Mesothelial cell of epicardium (in vitro differentiated cells): ENCODE measurements at regions not wholly inside any gene's neighbourhood (a gene's known extent, or its start where the extent isn't known, plus 50 kb on each side); places are given as distances from the start of the nearest gene placed in this dataset.

Experiments used
- DNase-seq, 2 experiments: peaks; one replicate each; pipeline ENCODE4 v3.0.0; 2021; ENCODE audit warnings: low spot score in 2 of 2; ENCODE audit not compliant: unreplicated experiment in 2 of 2
- H3K27ac Mint-ChIP-seq: 2 replicates; pipeline ENCODE4 v1.8.0; 2021; ENCODE audit warnings: mixed read lengths
- H3K27me3 Mint-ChIP-seq: 2 replicates; pipeline ENCODE4 v1.8.0; 2021; ENCODE audit warnings: low read depth, mixed read lengths
- H3K36me3 Mint-ChIP-seq: 2 replicates; pipeline ENCODE4 v1.8.0; 2021; ENCODE audit warnings: mixed read lengths
- H3K4me1 Mint-ChIP-seq: 2 replicates; pipeline ENCODE4 v1.8.0; 2021; ENCODE audit warnings: mixed read lengths
- H3K4me3 Mint-ChIP-seq: 2 replicates; pipeline ENCODE4 v1.8.0; 2021; ENCODE audit warnings: mild to moderate bottlenecking, moderate library complexity, mixed read lengths
- H3K9me3 Mint-ChIP-seq: 2 replicates; pipeline ENCODE4 v1.8.0; 2021; ENCODE audit warnings: mixed read lengths
- TF ChIP-seq, protein P1 (sequence below): fragments of 200-600 bp; sonication (generic); IDR thresholded peaks from one replicate; pipeline ENCODE4 v1.5.0; 2021; ENCODE audit warnings: antibody characterized with exemption; ENCODE audit not compliant: unreplicated experiment

GRCh38 chr13:50339271-50339670 is 324.0 kb downstream of the KCNRG start:
- DNase-seq, result no peak
- H3K36me3 Mint-ChIP-seq, result no peaks in the 10 kb centered on the region
- no peaks in the 10 kb centered on the region for H3K27me3 Mint-ChIP-seq
- H3K27ac Mint-ChIP-seq, result no peak overlapping the region
- H3K9me3 Mint-ChIP-seq, result peaks cover 10% of the 10 kb centered on the region
- TF ChIP-seq, protein P1, sequence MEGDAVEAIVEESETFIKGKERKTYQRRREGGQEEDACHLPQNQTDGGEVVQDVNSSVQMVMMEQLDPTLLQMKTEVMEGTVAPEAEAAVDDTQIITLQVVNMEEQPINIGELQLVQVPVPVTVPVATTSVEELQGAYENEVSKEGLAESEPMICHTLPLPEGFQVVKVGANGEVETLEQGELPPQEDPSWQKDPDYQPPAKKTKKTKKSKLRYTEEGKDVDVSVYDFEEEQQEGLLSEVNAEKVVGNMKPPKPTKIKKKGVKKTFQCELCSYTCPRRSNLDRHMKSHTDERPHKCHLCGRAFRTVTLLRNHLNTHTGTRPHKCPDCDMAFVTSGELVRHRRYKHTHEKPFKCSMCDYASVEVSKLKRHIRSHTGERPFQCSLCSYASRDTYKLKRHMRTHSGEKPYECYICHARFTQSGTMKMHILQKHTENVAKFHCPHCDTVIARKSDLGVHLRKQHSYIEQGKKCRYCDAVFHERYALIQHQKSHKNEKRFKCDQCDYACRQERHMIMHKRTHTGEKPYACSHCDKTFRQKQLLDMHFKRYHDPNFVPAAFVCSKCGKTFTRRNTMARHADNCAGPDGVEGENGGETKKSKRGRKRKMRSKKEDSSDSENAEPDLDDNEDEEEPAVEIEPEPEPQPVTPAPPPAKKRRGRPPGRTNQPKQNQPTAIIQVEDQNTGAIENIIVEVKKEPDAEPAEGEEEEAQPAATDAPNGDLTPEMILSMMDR, result no peak
- no peak overlapping the region for H3K4me3 Mint-ChIP-seq
- peaks cover 10% of the 10 kb centered on the region for H3K4me1 Mint-ChIP-seq

DNA sequence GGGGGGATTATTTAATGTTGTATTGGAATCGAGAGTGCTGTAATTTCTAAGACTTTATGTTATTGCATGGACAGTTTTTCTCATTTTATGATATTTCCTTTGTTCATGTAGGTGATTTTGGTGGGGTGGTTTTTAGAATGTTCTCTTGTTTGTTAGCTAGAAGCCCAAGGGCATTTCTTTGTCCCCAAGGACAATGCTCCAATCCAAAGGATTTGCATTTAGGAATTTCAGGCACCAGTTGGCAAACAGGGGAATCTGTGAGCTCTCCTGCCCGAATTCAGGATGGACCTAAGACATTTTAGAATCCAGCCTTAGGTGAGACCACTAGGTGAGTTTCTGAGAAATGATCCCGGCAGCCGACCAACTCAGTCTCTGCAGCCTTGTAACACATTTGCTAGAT is 324.9 kb downstream of the KCNRG start:
- TF ChIP-seq, protein P1, result no peak
- H3K27me3 Mint-ChIP-seq, result no peaks in the 10 kb centered on the region
- peaks cover 2% of the 10 kb centered on the region for H3K4me1 Mint-ChIP-seq
- no peak overlapping the region for H3K27ac Mint-ChIP-seq
- H3K4me3 Mint-ChIP-seq, result no peak overlapping the region
- H3K9me3 Mint-ChIP-seq, result peaks cover 10% of the 10 kb centered on the region
- DNase-seq, result no peak
- H3K36me3 Mint-ChIP-seq, result no peaks in the 10 kb centered on the region

GRCh38 chr13:50340551-50341287 is 325.5 kb downstream of the KCNRG start:
- Mint-ChIP-seq H3K27ac (no peak overlapping the region), H3K27me3 (no peaks in the 10 kb centered on the region), H3K4me1 (peaks cover 1% of the 10 kb centered on the region), H3K36me3 (no peaks in the 10 kb centered on the region), H3K9me3 (peaks cover 10% of the 10 kb centered on the region), H3K4me3 (no peak overlapping the region)
- TF ChIP-seq, protein P1, result no peak
- no peak for DNase-seq

DNA sequence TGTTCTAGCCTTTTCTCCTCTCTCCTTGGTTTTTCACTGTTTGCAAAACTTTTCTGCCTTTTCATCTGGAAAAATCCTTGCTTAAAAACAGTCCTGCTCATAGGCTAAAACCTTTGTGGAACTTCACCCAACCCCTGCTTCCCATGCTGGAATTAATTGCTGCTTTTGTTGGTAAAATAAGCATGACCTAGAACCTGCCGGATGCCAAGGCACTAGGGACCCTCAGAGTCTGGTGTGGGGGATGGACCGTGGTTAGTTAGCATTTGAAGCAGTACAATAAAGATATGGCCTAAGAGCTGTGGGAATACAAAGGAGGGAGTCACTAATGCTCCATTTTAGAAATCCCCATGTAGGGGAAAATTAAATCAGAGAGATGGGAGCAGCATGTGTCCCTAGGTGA is 326.3 kb downstream of the KCNRG start:
- Mint-ChIP-seq H3K4me1 (no peaks in the 10 kb centered on the region), H3K9me3 (peaks cover 10% of the 10 kb centered on the region), H3K27ac (no peak overlapping the region), H3K27me3 (no peaks in the 10 kb centered on the region), H3K4me3 (no peak overlapping the region), H3K36me3 (no peaks in the 10 kb centered on the region)
- DNase-seq, result no peak
- TF ChIP-seq, protein P1, result no peak

DNA sequence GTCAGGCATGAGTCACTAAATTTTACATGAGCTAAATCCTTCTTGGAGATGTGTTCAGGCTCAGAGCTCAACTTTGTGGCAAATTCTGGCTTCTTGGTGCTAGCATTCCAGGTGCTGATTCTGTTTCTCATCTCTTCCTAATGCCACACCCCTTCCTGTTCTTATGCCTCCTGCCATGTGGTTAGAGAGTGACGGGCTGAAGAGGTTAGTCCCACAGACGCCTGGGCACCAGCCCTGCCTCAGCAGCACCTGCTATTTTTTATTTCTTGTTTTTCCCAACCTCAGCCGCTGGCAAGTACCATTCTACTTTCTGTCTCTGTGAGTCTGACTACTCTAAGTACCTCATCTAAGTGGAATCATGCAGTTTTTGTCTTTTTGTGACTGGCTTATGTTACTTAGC is 329.5 kb downstream of the KCNRG start:
- no peak for DNase-seq
- Mint-ChIP-seq H3K9me3 (peaks cover 14% of the 10 kb centered on the region), H3K4me1 (no peaks in the 10 kb centered on the region)

More for the DNA sequence above, 329.5 kb downstream of the KCNRG start:
- TF ChIP-seq, protein P1, result no peak
- peaks cover 11% of the 10 kb centered on the region for H3K27me3 Mint-ChIP-seq
- H3K27ac Mint-ChIP-seq, result no peak overlapping the region
- no peaks in the 10 kb centered on the region for H3K36me3 Mint-ChIP-seq
- H3K4me3 Mint-ChIP-seq, result no peak overlapping the region
